DOHH2 (cell line): ENCODE measurements at regions not wholly inside any gene's neighbourhood (a gene's known extent, or its start where the extent isn't known, plus 50 kb on each side); places are given as distances from the start of the nearest gene placed in this dataset.

ENCODE experiments used
- H3F3A ChIP-seq: fragments of 200-600 bp; sonication (generic), shearing (Covaris generic); 2 replicates; pipeline ENCODE4 v1.6.0; 2016; ENCODE audit warnings: antibody characterized with exemption, mild to moderate bottlenecking; ENCODE audit not compliant: control insufficient read depth, insufficient read depth
- H3K27ac ChIP-seq: fragments of 200-600 bp; sonication (generic); 2 replicates; pipeline ENCODE4 v1.5.1; 2014; ENCODE audit warnings: low read depth, mild to moderate bottlenecking, low read length, moderate library complexity
- H3K27me3 ChIP-seq: fragments of 200-600 bp; sonication (generic); 2 replicates; pipeline ENCODE4 v1.6.1; 2014; ENCODE audit warnings: mild to moderate bottlenecking, low read length, mixed read lengths; ENCODE audit not compliant: control insufficient read depth
- H3K36me3 ChIP-seq: fragments of 200-600 bp; sonication (generic); 2 replicates; pipeline ENCODE4 v1.6.1; 2014; ENCODE audit warnings: mild to moderate bottlenecking, low read length, moderate library complexity, mixed read lengths; ENCODE audit not compliant: control insufficient read depth
- H3K4me1 ChIP-seq: fragments of 200-600 bp; sonication (generic); 2 replicates; pipeline ENCODE4 v1.6.1; 2014; ENCODE audit warnings: mild to moderate bottlenecking, low read length, mixed read lengths; ENCODE audit not compliant: control insufficient read depth
- H3K4me2 ChIP-seq: fragments of 200-600 bp; sonication (generic); 2 replicates; pipeline ENCODE4 v1.6.0; 2014; ENCODE audit warnings: mild to moderate bottlenecking, low read length, moderate library complexity
- H3K4me3 ChIP-seq: fragments of 200-600 bp; sonication (generic); 2 replicates; pipeline ENCODE4 v1.5.1; 2014; ENCODE audit warnings: mild to moderate bottlenecking, low read length, mixed read lengths
- H3K79me2 ChIP-seq: fragments of 200-600 bp; sonication (generic); 2 replicates; pipeline ENCODE4 v1.6.1; 2014; ENCODE audit warnings: mild to moderate bottlenecking, low read length, mixed read lengths; ENCODE audit not compliant: control insufficient read depth
- H3K9me2 ChIP-seq: fragments of 200-600 bp; sonication (generic); replicated peaks from 2 replicates; pipeline ENCODE4 v1.6.1; 2014; ENCODE audit warnings: mild to moderate bottlenecking, low read length, mixed read lengths; ENCODE audit not compliant: control insufficient read depth
- H3K9me3 ChIP-seq: fragments of 200-600 bp; sonication (generic); 2 replicates; pipeline ENCODE4 v1.6.1; 2014; ENCODE audit warnings: antibody characterized with exemption, low read length, mixed read lengths; ENCODE audit not compliant: control insufficient read depth, insufficient read depth
- H4K20me1 ChIP-seq: fragments of 200-600 bp; sonication (generic); 2 replicates; pipeline ENCODE4 v1.6.0; 2014; ENCODE audit warnings: low read depth, mild to moderate bottlenecking, antibody characterized with exemption, low read length, moderate library complexity; ENCODE audit not compliant: control insufficient read depth, insufficient read depth
- EZH2phosphoT487 ChIP-seq: fragments of 200-600 bp; sonication (generic); IDR thresholded peaks from 2 replicates; pipeline ENCODE4 v1.6.1; 2017; ENCODE audit warnings: borderline replicate concordance, mild to moderate bottlenecking, antibody characterized with exemption, low read length, moderate library complexity, mixed read lengths
- TF ChIP-seq, protein P1 (sequence below): fragments of 200-600 bp; sonication (generic); IDR thresholded peaks from one replicate; pipeline ENCODE4 v1.5.1; 2014; ENCODE audit warnings: antibody characterized with exemption, mild to moderate bottlenecking, low read depth, low read length; ENCODE audit not compliant: poor library complexity, severe bottlenecking

DNA sequence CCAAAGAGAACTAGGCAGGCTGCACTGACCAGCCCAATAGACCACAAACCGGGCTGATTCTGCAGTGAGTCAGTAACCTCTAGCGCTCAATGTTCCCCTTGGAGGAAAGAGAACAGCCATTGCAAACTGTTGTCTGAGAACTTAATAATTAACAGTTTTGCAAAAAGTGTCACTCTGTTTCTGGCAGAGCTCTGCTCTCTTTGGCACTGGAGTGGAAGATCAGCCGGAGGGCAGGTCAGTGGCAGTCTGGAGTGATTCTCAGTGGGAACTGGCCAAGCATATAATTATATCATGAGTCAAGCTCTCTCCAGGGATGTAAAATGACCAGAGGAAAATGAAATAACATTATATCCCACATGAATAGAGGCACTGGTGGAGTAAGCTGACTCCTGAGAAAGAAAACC, 238.3 kb downstream of the HLX start:
- no peak overlapping the region for H3K27ac ChIP-seq
- H3K4me2 ChIP-seq, result no peak overlapping the region
- no peaks in the 10 kb centered on the region for H3K9me2 ChIP-seq

DNA sequence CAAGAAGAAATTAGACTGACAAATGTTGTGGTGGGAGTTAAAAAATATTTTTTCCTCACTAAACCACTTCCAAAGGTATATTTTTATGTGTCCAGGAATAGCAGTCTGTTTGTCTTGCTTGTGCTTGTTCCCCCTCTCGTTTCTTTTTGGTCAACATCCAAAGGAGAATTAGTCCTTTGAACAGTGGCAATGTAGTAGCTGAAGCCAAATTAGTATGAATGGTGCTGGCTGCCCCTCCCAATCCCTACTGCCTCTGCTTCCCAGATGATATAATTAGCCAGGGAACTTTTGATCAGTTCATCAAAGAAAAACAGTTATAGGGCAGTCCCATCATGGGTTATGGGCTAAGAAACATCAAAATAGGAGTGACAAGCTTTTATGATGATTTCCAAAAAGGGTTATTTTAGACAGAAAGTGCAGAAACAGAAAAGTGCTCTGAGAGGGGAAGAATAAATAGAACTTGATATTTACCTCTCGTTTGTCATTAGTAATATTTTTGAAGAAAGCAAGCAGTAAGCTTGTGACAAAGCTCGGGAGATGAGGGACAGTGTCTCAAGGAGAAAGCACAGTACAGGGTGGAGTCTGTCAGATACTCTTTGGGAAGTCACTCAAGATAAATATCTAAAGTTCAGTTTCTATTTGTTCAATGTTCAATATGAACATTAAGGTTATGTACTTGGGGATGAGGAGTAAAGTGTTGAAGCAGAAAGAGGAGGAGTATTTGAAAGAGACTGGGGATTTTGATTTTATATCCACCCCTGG, 239.1 kb downstream of the HLX start:
- no peaks in the 10 kb centered on the region for H3F3A ChIP-seq
- H3K4me3 ChIP-seq, result no peak overlapping the region
- H4K20me1 ChIP-seq, result no peaks in the 10 kb centered on the region
- no peak for TF ChIP-seq EZH2phosphoT487
- H3K27ac ChIP-seq, result no peak overlapping the region
- no peak overlapping the region for H3K4me2 ChIP-seq
- H3K9me2 ChIP-seq, result no peaks in the 10 kb centered on the region
- no peaks in the 10 kb centered on the region for H3K79me2 ChIP-seq
- no peaks in the 10 kb centered on the region for H3K27me3 ChIP-seq
- no peaks in the 10 kb centered on the region for H3K36me3 ChIP-seq
- no peaks in the 10 kb centered on the region for H3K4me1 ChIP-seq
- peaks cover 3% of the 10 kb centered on the region; the same call in 1 of the 2 replicates for H3K9me3 ChIP-seq

More for the DNA sequence above, 238.3 kb downstream of the HLX start:
- Histone ChIP-seq H3K9me3 (peaks cover 3% of the 10 kb centered on the region; the same call in 1 of the 2 replicates), H3K27me3 (no peaks in the 10 kb centered on the region), H3K36me3 (no peaks in the 10 kb centered on the region), H3K4me3 (no peak overlapping the region), H3K4me1 (no peaks in the 10 kb centered on the region), H3K79me2 (no peaks in the 10 kb centered on the region), H3F3A (no peaks in the 10 kb centered on the region), H4K20me1 (no peaks in the 10 kb centered on the region)
- no peak for TF ChIP-seq EZH2phosphoT487
- TF ChIP-seq, protein P1, sequence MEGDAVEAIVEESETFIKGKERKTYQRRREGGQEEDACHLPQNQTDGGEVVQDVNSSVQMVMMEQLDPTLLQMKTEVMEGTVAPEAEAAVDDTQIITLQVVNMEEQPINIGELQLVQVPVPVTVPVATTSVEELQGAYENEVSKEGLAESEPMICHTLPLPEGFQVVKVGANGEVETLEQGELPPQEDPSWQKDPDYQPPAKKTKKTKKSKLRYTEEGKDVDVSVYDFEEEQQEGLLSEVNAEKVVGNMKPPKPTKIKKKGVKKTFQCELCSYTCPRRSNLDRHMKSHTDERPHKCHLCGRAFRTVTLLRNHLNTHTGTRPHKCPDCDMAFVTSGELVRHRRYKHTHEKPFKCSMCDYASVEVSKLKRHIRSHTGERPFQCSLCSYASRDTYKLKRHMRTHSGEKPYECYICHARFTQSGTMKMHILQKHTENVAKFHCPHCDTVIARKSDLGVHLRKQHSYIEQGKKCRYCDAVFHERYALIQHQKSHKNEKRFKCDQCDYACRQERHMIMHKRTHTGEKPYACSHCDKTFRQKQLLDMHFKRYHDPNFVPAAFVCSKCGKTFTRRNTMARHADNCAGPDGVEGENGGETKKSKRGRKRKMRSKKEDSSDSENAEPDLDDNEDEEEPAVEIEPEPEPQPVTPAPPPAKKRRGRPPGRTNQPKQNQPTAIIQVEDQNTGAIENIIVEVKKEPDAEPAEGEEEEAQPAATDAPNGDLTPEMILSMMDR, result no peak

- Histone ChIP-seq H3K36me3 (no peaks in the 10 kb centered on the region), H3F3A (no peaks in the 10 kb centered on the region), H3K79me2 (no peaks in the 10 kb centered on the region), H3K27ac (no peak overlapping the region), H3K27me3 (no peaks in the 10 kb centered on the region), H3K4me2 (no peak overlapping the region), H4K20me1 (no peaks in the 10 kb centered on the region), H3K9me2 (no peaks in the 10 kb centered on the region), H3K9me3 (peaks cover 3% of the 10 kb centered on the region; the same call in 1 of the 2 replicates), H3K4me3 (no peak overlapping the region), H3K4me1 (no peaks in the 10 kb centered on the region)
- TF ChIP-seq, protein P1, result no peak
- no peak for TF ChIP-seq EZH2phosphoT487
These were observed 239.7 kb downstream of the HLX start for GRCh38 chr1:221118938-221119320.

DNA sequence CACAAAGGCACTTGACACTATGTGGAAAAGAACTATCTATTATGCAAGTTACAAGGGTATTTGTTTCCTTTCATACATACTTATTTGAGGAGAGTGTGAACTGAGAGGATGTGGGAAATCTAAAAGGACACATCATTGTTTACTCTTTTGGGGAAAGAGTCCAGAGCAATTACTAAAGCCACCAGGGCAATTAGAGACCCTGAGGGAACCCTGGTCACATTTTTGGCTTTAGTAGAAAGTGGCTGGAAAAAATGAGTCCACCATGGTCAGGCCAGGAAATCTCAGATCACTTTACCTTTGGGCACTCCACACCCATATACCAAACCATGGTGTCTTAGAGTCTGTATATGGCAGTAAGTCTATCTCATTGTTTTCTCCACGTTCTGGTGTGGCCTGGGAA, 243.3 kb downstream of the HLX start:
- Histone ChIP-seq H3K9me3 (peaks cover 3% of the 10 kb centered on the region; the same call in 1 of the 2 replicates), H3K4me3 (no peak overlapping the region), H4K20me1 (no peaks in the 10 kb centered on the region), H3K79me2 (no peaks in the 10 kb centered on the region), H3K36me3 (no peaks in the 10 kb centered on the region), H3K27me3 (no peaks in the 10 kb centered on the region), H3K27ac (no peak overlapping the region), H3F3A (no peaks in the 10 kb centered on the region), H3K4me1 (no peaks in the 10 kb centered on the region), H3K4me2 (no peak overlapping the region), H3K9me2 (no peaks in the 10 kb centered on the region)
- TF ChIP-seq EZH2phosphoT487, result no peak
- TF ChIP-seq, protein P1, result no peak
